Transverse colon (tissue), 3 donors: ENCODE measurements at regions not wholly inside any gene's neighbourhood (a gene's known extent, or its start where the extent isn't known, plus 50 kb on each side); places are given as distances from the start of the nearest gene placed in this dataset.

Source experiments
- CTCF ChIP-seq, 5 experiments: fragments of 200-600 bp in 3 of 5; fragments of 450-650 bp in 2 of 5; sonication (generic) in 3 of 5; IDR thresholded peaks; 1 replicate in 2 of 5; 2 replicates in 3 of 5; pipeline ENCODE4 v1.5.1; 2016 to 2017; ENCODE audit warnings: antibody characterized with exemption in 5 of 5, inconsistent platforms in 3 of 5, mild to moderate bottlenecking in 2 of 5, moderate library complexity in 1 of 5
- POLR2A ChIP-seq: fragments of 450-650 bp; IDR thresholded peaks from one replicate; pipeline ENCODE4 v1.6.1; 2016; ENCODE audit warnings: antibody characterized with exemption, mild to moderate bottlenecking, moderate library complexity

GRCh38 chr7:89517815-89518214, 636.5 kb upstream of the STEAP1 start:
- TF ChIP-seq CTCF (IDR thresholded peaks at IDR 0.05) = no peak
- TF ChIP-seq POLR2A = no peak
